KMS-11 (cell line): ENCODE measurements at regions not wholly inside any gene's neighbourhood (a gene's known extent, or its start where the extent isn't known, plus 50 kb on each side); places are given as distances from the start of the nearest gene placed in this dataset.

Experiments used
- H2AFZ ChIP-seq: fragments of 200-600 bp; sonication (generic); 2 replicates; pipeline ENCODE4 v1.6.1; 2016; ENCODE audit warnings: antibody characterized with exemption, mixed run types, low read depth
- H3K27ac ChIP-seq: fragments of 200-600 bp; sonication (generic); 2 replicates; pipeline ENCODE4 v1.6.1; 2016; ENCODE audit warnings: mild to moderate bottlenecking, mixed run types
- H3K27me3 ChIP-seq: fragments of 200-600 bp; sonication (generic); 2 replicates; pipeline ENCODE4 v1.6.1; 2017; ENCODE audit warnings: mild to moderate bottlenecking, low read depth, mixed run types, moderate library complexity; ENCODE audit not compliant: insufficient read depth
- H3K36me3 ChIP-seq: fragments of 200-600 bp; sonication (generic); 2 replicates; pipeline ENCODE4 v1.6.1; 2017; ENCODE audit warnings: mild to moderate bottlenecking, mixed run types; ENCODE audit not compliant: insufficient read depth
- H3K4me1 ChIP-seq: fragments of 200-600 bp; sonication (generic); 2 replicates; pipeline ENCODE4 v1.6.1; 2016; ENCODE audit warnings: mild to moderate bottlenecking, low read depth, mixed run types; ENCODE audit not compliant: poor library complexity, severe bottlenecking
- H3K4me2 ChIP-seq: fragments of 200-600 bp; sonication (generic); 2 replicates; pipeline ENCODE4 v1.7.0; 2016; ENCODE audit warnings: mild to moderate bottlenecking, mixed run types
- H3K4me3 ChIP-seq: fragments of 200-600 bp; sonication (generic); IDR thresholded peaks from 2 replicates; pipeline ENCODE4 v1.6.1; 2017; ENCODE audit warnings: low read depth, low read length, mixed read lengths; ENCODE audit not compliant: insufficient read depth
- H3K79me2 ChIP-seq: fragments of 200-600 bp; sonication (generic); 2 replicates; pipeline ENCODE4 v1.6.1; 2016; ENCODE audit warnings: low read depth, mixed run types; ENCODE audit not compliant: insufficient read depth
- H3K9ac ChIP-seq: fragments of 200-600 bp; sonication (generic); 2 replicates; pipeline ENCODE4 v1.6.1; 2016; ENCODE audit warnings: mild to moderate bottlenecking, mixed run types
- H4K20me1 ChIP-seq: fragments of 200-600 bp; sonication (generic); 2 replicates; pipeline ENCODE4 v1.6.1; 2016; ENCODE audit warnings: mild to moderate bottlenecking, mixed run types; ENCODE audit not compliant: insufficient read depth
- CTCF ChIP-seq: fragments of 200-600 bp; sonication (generic); conservative IDR thresholded peaks from 2 replicates; pipeline ENCODE4 v1.6.1; 2017; ENCODE audit warnings: low read depth, mild to moderate bottlenecking, antibody characterized with exemption, low read length, moderate library complexity, mixed read lengths

DNA sequence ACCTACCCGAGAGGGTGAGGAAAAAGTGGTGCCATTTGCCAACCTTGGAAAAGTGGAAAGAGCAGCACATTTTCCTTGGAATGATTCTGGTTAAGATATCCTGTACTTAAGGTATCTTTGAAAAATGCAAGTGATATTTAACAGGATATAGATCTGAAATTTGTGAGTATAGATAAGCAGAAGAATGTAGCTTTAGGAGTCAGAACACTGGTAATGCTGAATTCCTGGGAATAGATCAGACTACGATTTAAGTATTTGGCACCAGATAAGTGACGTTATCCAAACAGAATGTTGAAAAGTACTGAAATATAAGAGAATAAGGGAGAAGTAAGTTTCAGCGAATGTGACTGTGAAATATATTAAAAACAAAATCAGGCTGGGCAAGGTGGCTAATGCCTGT, 210.1 kb downstream of the PCDH7 start:
- no peak overlapping the region for H3K4me3 ChIP-seq
- H3K4me1 ChIP-seq, result no peaks in the 10 kb centered on the region
- H3K27ac ChIP-seq, result no peak overlapping the region
- no peak for TF ChIP-seq CTCF
- H2AFZ ChIP-seq, result no peak overlapping the region
- no peaks in the 10 kb centered on the region for H3K27me3 ChIP-seq
- H3K4me2 ChIP-seq, result no peak overlapping the region
- no peaks in the 10 kb centered on the region for H4K20me1 ChIP-seq
- H3K79me2 ChIP-seq, result no peaks in the 10 kb centered on the region
- no peaks in the 10 kb centered on the region for H3K36me3 ChIP-seq
- H3K9ac ChIP-seq, result no peak overlapping the region

- no peaks in the 10 kb centered on the region for H3K36me3 ChIP-seq
- no peak overlapping the region for H3K4me3 ChIP-seq
- TF ChIP-seq CTCF, result no peak
- H3K9ac ChIP-seq, result no peak overlapping the region
- H4K20me1 ChIP-seq, result no peaks in the 10 kb centered on the region
- no peaks in the 10 kb centered on the region for H3K27me3 ChIP-seq
- no peaks in the 10 kb centered on the region for H3K4me1 ChIP-seq
- H2AFZ ChIP-seq, result no peak overlapping the region
- no peaks in the 10 kb centered on the region for H3K79me2 ChIP-seq
- H3K4me2 ChIP-seq, result no peak overlapping the region
- no peak overlapping the region for H3K27ac ChIP-seq
Measured at GRCh38 chr4:30932581-30932980, 212.4 kb downstream of the PCDH7 start.

GRCh38 chr4:30939069-30939468, 218.9 kb downstream of the PCDH7 start:
- H3K4me1 ChIP-seq, result no peaks in the 10 kb centered on the region
- no peak overlapping the region for H3K4me2 ChIP-seq
- H2AFZ ChIP-seq, result no peak overlapping the region
- no peaks in the 10 kb centered on the region for H3K36me3 ChIP-seq
- no peak for TF ChIP-seq CTCF
- H3K27me3 ChIP-seq, result no peaks in the 10 kb centered on the region
- no peaks in the 10 kb centered on the region for H4K20me1 ChIP-seq
- no peak overlapping the region for H3K4me3 ChIP-seq
- H3K27ac ChIP-seq, result no peak overlapping the region
- no peaks in the 10 kb centered on the region for H3K79me2 ChIP-seq
- H3K9ac ChIP-seq, result no peak overlapping the region

GRCh38 chr4:30939684-30940083, 219.5 kb downstream of the PCDH7 start:
- Histone ChIP-seq H3K4me1 (no peaks in the 10 kb centered on the region), H3K79me2 (no peaks in the 10 kb centered on the region), H3K36me3 (no peaks in the 10 kb centered on the region), H4K20me1 (no peaks in the 10 kb centered on the region), H3K27me3 (no peaks in the 10 kb centered on the region), H3K4me2 (no peak overlapping the region), H3K27ac (no peak overlapping the region), H2AFZ (no peak overlapping the region), H3K4me3 (no peak overlapping the region), H3K9ac (no peak overlapping the region)
- TF ChIP-seq CTCF, result no peak

DNA sequence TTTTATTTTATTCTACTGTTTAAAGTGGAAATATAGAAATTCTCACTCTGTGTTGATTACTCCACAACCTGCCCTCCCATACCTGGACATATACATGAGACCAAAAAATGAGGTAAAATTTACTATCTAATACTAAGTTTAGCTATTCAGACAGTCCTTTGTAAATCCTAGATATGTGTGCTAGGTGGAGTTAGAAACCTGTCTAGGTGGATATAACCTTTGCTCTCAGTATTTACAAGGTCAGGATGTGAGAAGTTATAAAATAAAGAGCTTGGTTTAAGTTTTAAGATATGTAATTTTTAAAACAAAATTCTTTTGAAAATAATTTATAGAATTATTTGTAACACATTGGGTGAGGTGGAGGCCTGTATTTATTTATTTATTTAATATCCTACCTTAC, 221.5 kb downstream of the PCDH7 start:
- no peaks in the 10 kb centered on the region for H3K4me1 ChIP-seq
- no peak overlapping the region for H3K27ac ChIP-seq
- H3K36me3 ChIP-seq, result no peaks in the 10 kb centered on the region
- H3K4me2 ChIP-seq, result no peak overlapping the region
- TF ChIP-seq CTCF, result no peak
- H3K4me3 ChIP-seq, result no peak overlapping the region
- H3K9ac ChIP-seq, result no peak overlapping the region
- no peaks in the 10 kb centered on the region for H4K20me1 ChIP-seq
- no peaks in the 10 kb centered on the region for H3K27me3 ChIP-seq
- H3K79me2 ChIP-seq, result no peaks in the 10 kb centered on the region
- no peak overlapping the region for H2AFZ ChIP-seq
